HepG2 (cell line): ENCODE measurements at regions not wholly inside any gene's neighbourhood (a gene's known extent, or its start where the extent isn't known, plus 50 kb on each side); places are given as distances from the start of the nearest gene placed in this dataset.

Experiments used
- ATAC-seq: fragments of 200-7000 bp; cut with Tn5 transposase; 3 replicates; pipeline ENCODE4 v1.9.1; 2020; ENCODE audit warnings: mild to moderate bottlenecking, moderate library complexity
- BruUV-seq: library from RNA; stranded (reverse); fragments of 400-500 nt; replicated peaks from 2 replicates; lab custom pipeline; 2021; lab: Mats Ljungman, UMichigan
- CTCF ChIA-PET: fragments of 300-600 bp; formaldehyde crosslinking; extraction: SDS; loops from one replicate; lab custom pipeline; 2021; ENCODE audit warnings: low total read pairs, inconsistent platforms, low intra/inter-chr PET ratio; lab: Yijun Ruan, JAX
- POLR2A ChIA-PET: fragments of 350-600 bp; sonication (Branson Sonifier 250); formaldehyde crosslinking; loops from one replicate; lab custom pipeline; 2020; ENCODE audit warnings: antibody characterized with exemption, inconsistent platforms; lab: Yijun Ruan, JAX
- DNase-seq: peaks from one replicate; pipeline ENCODE4 v3.0.0-alpha.2; 2015; ENCODE audit warnings: low spot score
- FAIRE-seq: peaks from 3 replicates; lab custom pipeline; 2011; peaks lifted over from hg19 to GRCh38; lab: Jason Lieb, UNC
- H2AFZ ChIP-seq: one replicate; pipeline ENCODE4 v1.6.1; 2011; ENCODE audit warnings: low read length, inconsistent platforms
- H3K27ac ChIP-seq: fragments of 300-600 bp; 3 replicates; pipeline ENCODE4 v1.8.0; 2011; ENCODE audit warnings: mixed run types, mild to moderate bottlenecking, mixed read lengths, low read length, inconsistent platforms; ENCODE audit not compliant: insufficient read depth; ENCODE audit errors: extremely low read length
- H3K27me3 ChIP-seq, 2 experiments: fragments of 200-600 bp in 1 of 2; 2 replicates in 1 of 2; 3 replicates in 1 of 2; pipeline versions ENCODE4 v1.6.0 to v1.8.0; 2011; ENCODE audit warnings: low read length in 2 of 2, mild to moderate bottlenecking in 2 of 2, moderate library complexity in 2 of 2, inconsistent platforms in 1 of 2; ENCODE audit not compliant: insufficient read depth in 2 of 2, control insufficient read depth in 1 of 2
- H3K36me3 ChIP-seq, 2 experiments: fragments of 200-600 bp in 1 of 2; replicated peaks in 1 of 2; 2 replicates in 1 of 2; 3 replicates in 1 of 2; pipeline versions ENCODE4 v1.5.1 to v1.8.0; 2011; ENCODE audit warnings: low read length in 2 of 2, inconsistent platforms in 1 of 2; ENCODE audit not compliant: insufficient read depth in 2 of 2, control insufficient read depth in 1 of 2
- H3K4me1 ChIP-seq: 2 replicates; pipeline ENCODE4 v1.5.1; 2012; ENCODE audit warnings: low read length, inconsistent platforms; ENCODE audit not compliant: insufficient read depth
- H3K4me2 ChIP-seq: 2 replicates; pipeline ENCODE4 v1.6.0; 2011; ENCODE audit warnings: low read depth, low read length, inconsistent platforms
- H3K4me3 ChIP-seq, 3 experiments: fragments of 200-600 bp in 1 of 3; sonication (generic), shearing (Covaris generic) in 1 of 3; replicated peaks in 1 of 3; 2 replicates each; pipeline ENCODE4 v1.5.1; 2011 to 2016; ENCODE audit warnings: low read length in 3 of 3, inconsistent platforms in 2 of 3, low read depth in 2 of 3, mild to moderate bottlenecking in 2 of 3, control low read depth in 1 of 3, mixed read lengths in 1 of 3; ENCODE audit not compliant: insufficient read depth in 1 of 3
- H3K79me2 ChIP-seq: one replicate; pipeline ENCODE4 v1.6.1; 2011; ENCODE audit warnings: low read length, inconsistent platforms; ENCODE audit not compliant: insufficient read depth
- H3K9ac ChIP-seq: 2 replicates; pipeline ENCODE4 v1.6.0; 2011; ENCODE audit warnings: mild to moderate bottlenecking, low read depth, low read length, inconsistent platforms; ENCODE audit not compliant: insufficient read depth
- H3K9me3 ChIP-seq: 2 replicates; pipeline ENCODE4 v1.5.1; 2012; ENCODE audit warnings: mild to moderate bottlenecking, low read length
- H4K20me1 ChIP-seq: 2 replicates; pipeline ENCODE4 v1.6.0; 2011; ENCODE audit warnings: inconsistent platforms, mild to moderate bottlenecking, low read length, moderate library complexity; ENCODE audit not compliant: insufficient read depth
- FOXP1 ChIP-seq, 2 experiments: fragments of 450-650 bp in 1 of 2; IDR thresholded peaks; 2 replicates each; pipeline ENCODE4 v1.6.1; 2017 to 2018; ENCODE audit warnings: antibody characterized with exemption in 1 of 2
- HMG20B ChIP-seq: conservative IDR thresholded peaks from 2 replicates; pipeline ENCODE4 v1.6.1; 2016; ENCODE audit warnings: missing genetic modification reagents, missing compliant biosample characterization
- HOXA3 ChIP-seq: sonication (generic); formaldehyde crosslinking; IDR thresholded peaks from 2 replicates; pipeline ENCODE4 v1.5.0; 2020; ENCODE audit warnings: missing genetic modification reagents
- WIZ ChIP-seq: sonication (generic); formaldehyde crosslinking; IDR thresholded peaks from 2 replicates; pipeline ENCODE4 v1.5.1; 2020; ENCODE audit warnings: mild to moderate bottlenecking, missing genetic modification reagents
- ZKSCAN8 ChIP-seq: IDR thresholded peaks from 2 replicates; pipeline ENCODE4 v1.6.1; 2016; ENCODE audit warnings: borderline replicate concordance, missing genetic modification reagents, missing compliant biosample characterization
- ZNF598 ChIP-seq: sonication (generic); formaldehyde crosslinking; IDR thresholded peaks from 2 replicates; pipeline ENCODE4 v1.5.1; 2020; ENCODE audit warnings: mild to moderate bottlenecking, missing genetic modification reagents, borderline replicate concordance
- ZNF747 ChIP-seq: sonication (generic); formaldehyde crosslinking; IDR thresholded peaks from 2 replicates; pipeline ENCODE4 v1.8.1; 2023; ENCODE audit warnings: missing genetic modification reagents, mild to moderate bottlenecking, borderline replicate concordance
- ZSCAN25 ChIP-seq: sonication (generic); formaldehyde crosslinking; IDR thresholded peaks from 2 replicates; pipeline ENCODE4 v1.8.0; 2022; ENCODE audit warnings: mild to moderate bottlenecking, missing genetic modification reagents
- WGBS: methylation state at CpG from one replicate; pipeline ENCODE4 v1.1.6; 2017; ENCODE audit warnings: low lambda C conversion rate; 5-methylcytosine and 5-hydroxymethylcytosine counted together
- in situ Hi-C: cut with HindIII; loops from 2 replicates; pipeline ENCODE4 v1.10.0; 2017; ENCODE audit warnings: low pct_unique_long_range_greater_than_20kb; ENCODE audit not compliant: extremely low pct_ligation_motif_present
- intact Hi-C: fragments of 100-400 bp; cut with micrococcal nuclease; formaldehyde crosslinking; loops from one replicate; pipeline ENCODE4 v1.10.0; 2022; ENCODE audit not compliant: unreplicated experiment
- TF ChIP-seq, protein P1 (sequence below): sonication (generic); formaldehyde crosslinking; IDR thresholded peaks from 2 replicates; pipeline ENCODE4 v1.4.0; 2020; ENCODE audit warnings: missing genetic modification reagents, borderline replicate concordance
- TF ChIP-seq, protein P2 (sequence below): sonication (generic); formaldehyde crosslinking; IDR thresholded peaks from 2 replicates; pipeline ENCODE4 v1.5.0; 2020; ENCODE audit warnings: missing genetic modification reagents, mild to moderate bottlenecking, borderline replicate concordance
- TF ChIP-seq, protein P3 (sequence below): sonication (generic); formaldehyde crosslinking; IDR thresholded peaks from 2 replicates; pipeline ENCODE4 v1.5.1; 2020; ENCODE audit warnings: missing genetic modification reagents, mild to moderate bottlenecking, borderline replicate concordance
- TF ChIP-seq, protein P4 (sequence below): IDR thresholded peaks from 2 replicates; pipeline ENCODE4 v1.6.1; 2016; ENCODE audit warnings: mild to moderate bottlenecking

DNA sequence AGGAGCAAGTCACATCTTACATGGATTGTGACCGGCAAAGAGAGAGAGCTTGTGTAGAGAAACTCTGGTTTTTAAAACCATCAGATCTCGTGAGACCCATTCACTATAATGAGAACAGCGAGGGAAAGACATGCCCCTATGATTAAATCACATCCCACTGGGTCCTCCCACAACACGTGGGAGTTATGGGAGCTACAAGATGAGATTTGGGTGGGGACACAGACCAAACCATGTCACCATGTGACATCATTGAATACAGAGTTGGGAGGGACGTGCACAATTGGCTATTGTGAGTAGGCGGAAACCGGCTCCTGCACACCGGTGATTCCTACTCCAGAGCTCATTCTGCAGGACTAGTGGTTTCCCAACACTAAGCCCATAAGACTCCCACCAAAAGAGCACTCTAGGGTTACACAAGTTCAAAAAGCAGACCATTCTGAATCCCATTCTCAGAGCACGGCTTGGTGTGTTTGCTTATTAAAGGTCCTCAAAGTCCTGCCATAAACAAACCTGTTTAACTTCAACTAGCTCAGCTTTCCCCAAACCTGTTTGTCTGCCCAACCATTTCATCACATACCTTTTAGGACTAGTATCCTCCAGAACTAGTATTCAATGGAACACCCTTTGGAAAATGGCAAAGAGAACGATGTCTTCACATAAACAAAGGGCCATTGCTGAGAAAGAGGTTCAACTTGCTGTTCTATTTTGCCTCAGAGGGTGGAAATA lies 167.6 kb downstream of the TLE3 start:
- 11% methylated on average over 6 of the region's 10 CpGs for WGBS
- no peak overlapping the region for H3K4me2 ChIP-seq
- H2AFZ ChIP-seq, result no peak overlapping the region
- TF ChIP-seq ZKSCAN8 (CRISPR knock-in tag), result no peak
- no peak for TF ChIP-seq ZNF598 (CRISPR knock-in tag)
- TF ChIP-seq ZSCAN25 (CRISPR knock-in tag), result no peak
- no peak for TF ChIP-seq ZNF747 (CRISPR knock-in tag)
- TF ChIP-seq, protein P1, sequence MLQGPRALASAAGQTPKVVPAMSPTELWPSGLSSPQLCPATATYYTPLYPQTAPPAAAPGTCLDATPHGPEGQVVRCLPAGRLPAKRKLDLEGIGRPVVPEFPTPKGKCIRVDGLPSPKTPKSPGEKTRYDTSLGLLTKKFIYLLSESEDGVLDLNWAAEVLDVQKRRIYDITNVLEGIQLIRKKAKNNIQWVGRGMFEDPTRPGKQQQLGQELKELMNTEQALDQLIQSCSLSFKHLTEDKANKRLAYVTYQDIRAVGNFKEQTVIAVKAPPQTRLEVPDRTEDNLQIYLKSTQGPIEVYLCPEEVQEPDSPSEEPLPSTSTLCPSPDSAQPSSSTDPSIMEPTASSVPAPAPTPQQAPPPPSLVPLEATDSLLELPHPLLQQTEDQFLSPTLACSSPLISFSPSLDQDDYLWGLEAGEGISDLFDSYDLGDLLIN, result no peak
- TF ChIP-seq, protein P2, sequence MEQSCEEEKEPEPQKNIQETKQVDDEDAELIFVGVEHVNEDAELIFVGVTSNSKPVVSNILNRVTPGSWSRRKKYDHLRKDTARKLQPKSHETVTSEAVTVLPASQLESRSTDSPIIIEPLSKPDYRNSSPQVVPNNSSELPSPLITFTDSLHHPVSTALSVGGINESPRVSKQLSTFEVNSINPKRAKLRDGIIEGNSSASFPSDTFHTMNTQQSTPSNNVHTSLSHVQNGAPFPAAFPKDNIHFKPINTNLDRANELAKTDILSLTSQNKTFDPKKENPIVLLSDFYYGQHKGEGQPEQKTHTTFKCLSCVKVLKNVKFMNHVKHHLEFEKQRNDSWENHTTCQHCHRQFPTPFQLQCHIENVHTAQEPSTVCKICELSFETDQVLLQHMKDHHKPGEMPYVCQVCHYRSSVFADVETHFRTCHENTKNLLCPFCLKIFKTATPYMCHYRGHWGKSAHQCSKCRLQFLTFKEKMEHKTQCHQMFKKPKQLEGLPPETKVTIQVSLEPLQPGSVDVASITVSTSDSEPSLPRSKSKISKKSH (CRISPR knock-in tag), result no peak
- TF ChIP-seq, protein P3, sequence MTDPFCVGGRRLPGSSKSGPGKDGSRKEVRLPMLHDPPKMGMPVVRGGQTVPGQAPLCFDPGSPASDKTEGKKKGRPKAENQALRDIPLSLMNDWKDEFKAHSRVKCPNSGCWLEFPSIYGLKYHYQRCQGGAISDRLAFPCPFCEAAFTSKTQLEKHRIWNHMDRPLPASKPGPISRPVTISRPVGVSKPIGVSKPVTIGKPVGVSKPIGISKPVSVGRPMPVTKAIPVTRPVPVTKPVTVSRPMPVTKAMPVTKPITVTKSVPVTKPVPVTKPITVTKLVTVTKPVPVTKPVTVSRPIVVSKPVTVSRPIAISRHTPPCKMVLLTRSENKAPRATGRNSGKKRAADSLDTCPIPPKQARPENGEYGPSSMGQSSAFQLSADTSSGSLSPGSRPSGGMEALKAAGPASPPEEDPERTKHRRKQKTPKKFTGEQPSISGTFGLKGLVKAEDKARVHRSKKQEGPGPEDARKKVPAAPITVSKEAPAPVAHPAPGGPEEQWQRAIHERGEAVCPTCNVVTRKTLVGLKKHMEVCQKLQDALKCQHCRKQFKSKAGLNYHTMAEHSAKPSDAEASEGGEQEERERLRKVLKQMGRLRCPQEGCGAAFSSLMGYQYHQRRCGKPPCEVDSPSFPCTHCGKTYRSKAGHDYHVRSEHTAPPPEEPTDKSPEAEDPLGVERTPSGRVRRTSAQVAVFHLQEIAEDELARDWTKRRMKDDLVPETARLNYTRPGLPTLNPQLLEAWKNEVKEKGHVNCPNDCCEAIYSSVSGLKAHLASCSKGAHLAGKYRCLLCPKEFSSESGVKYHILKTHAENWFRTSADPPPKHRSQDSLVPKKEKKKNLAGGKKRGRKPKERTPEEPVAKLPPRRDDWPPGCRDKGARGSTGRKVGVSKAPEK (CRISPR knock-in tag), result no peak
- TF ChIP-seq FOXP1 (IDR thresholded peaks at IDR 0.05), result no peak
- TF ChIP-seq FOXP1 (CRISPR knock-in tag; IDR thresholded peaks at IDR 0.05), result no peak
- TF ChIP-seq WIZ (CRISPR knock-in tag), result no peak
- no peak for TF ChIP-seq HOXA3 (CRISPR knock-in tag)
- TF ChIP-seq, protein P4, sequence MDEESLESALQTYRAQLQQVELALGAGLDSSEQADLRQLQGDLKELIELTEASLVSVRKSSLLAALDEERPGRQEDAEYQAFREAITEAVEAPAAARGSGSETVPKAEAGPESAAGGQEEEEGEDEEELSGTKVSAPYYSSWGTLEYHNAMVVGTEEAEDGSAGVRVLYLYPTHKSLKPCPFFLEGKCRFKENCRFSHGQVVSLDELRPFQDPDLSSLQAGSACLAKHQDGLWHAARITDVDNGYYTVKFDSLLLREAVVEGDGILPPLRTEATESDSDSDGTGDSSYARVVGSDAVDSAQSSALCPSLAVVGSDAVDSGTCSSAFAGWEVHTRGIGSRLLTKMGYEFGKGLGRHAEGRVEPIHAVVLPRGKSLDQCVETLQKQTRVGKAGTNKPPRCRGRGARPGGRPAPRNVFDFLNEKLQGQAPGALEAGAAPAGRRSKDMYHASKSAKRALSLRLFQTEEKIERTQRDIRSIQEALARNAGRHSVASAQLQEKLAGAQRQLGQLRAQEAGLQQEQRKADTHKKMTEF (CRISPR knock-in tag), result no peak
- TF ChIP-seq HMG20B (CRISPR knock-in tag), result no peak
- no peaks in the 10 kb centered on the region for H4K20me1 ChIP-seq
- H3K79me2 ChIP-seq, result no peaks in the 10 kb centered on the region
- BruUV-seq, result no TSS peak
- in situ Hi-C loops, result no loop called here
- no peaks in the 10 kb centered on the region for H3K4me1 ChIP-seq
- FAIRE-seq, result no peak
- no peak for ATAC-seq
- H3K9me3 ChIP-seq, result peaks cover 4% of the 10 kb centered on the region
- ChIA-PET POLR2A (no interaction called here), CTCF (no interaction called here)
- no peaks in the 10 kb centered on the region for H3K36me3 ChIP-seq
- no peak overlapping the region for H3K4me3 ChIP-seq
- intact Hi-C loops, result no loop called here
- no peak overlapping the region for H3K9ac ChIP-seq
- no peak for DNase-seq
- peaks cover 0 to 3% of the 10 kb centered on the region in 2 experiments; a peak in 1 of 5 replicates for H3K27me3 ChIP-seq
- H3K27ac ChIP-seq, result no peak overlapping the region
